MM.1S (cell line): ENCODE measurements at regions not wholly inside any gene's neighbourhood (a gene's known extent, or its start where the extent isn't known, plus 50 kb on each side); places are given as distances from the start of the nearest gene placed in this dataset.

Experiments used
- DNase-seq: peaks from one replicate; pipeline ENCODE4 v3.0.0-alpha.2; 2015
- H2AFZ ChIP-seq: fragments of 300-600 bp; sonication (generic); 2 replicates; pipeline ENCODE4 v1.6.0; 2016; ENCODE audit warnings: antibody characterized with exemption, low read length
- H3F3A ChIP-seq: fragments of 300-600 bp; sonication (generic); 2 replicates; pipeline ENCODE4 v1.6.1; 2016; ENCODE audit warnings: mild to moderate bottlenecking, antibody characterized with exemption, low read length, moderate library complexity, mixed read lengths; ENCODE audit not compliant: insufficient read depth
- H3K27ac ChIP-seq: fragments of 300-600 bp; sonication (generic); 2 replicates; pipeline ENCODE4 v1.5.1; 2016; ENCODE audit warnings: mild to moderate bottlenecking, low read length
- H3K27me3 ChIP-seq: fragments of 300-600 bp; sonication (generic); replicated peaks from 2 replicates; pipeline ENCODE4 v1.6.0; 2016; ENCODE audit warnings: low read length; ENCODE audit not compliant: insufficient read depth
- H3K36me3 ChIP-seq: fragments of 300-600 bp; sonication (generic); replicated peaks from 2 replicates; pipeline ENCODE4 v1.6.1; 2016; ENCODE audit warnings: mild to moderate bottlenecking, low read length, mixed read lengths; ENCODE audit not compliant: insufficient read depth
- H3K4me1 ChIP-seq: fragments of 300-600 bp; sonication (generic); 2 replicates; pipeline ENCODE4 v1.6.1; 2016; ENCODE audit warnings: low read length, mixed read lengths
- H3K4me2 ChIP-seq: fragments of 300-600 bp; sonication (generic); 2 replicates; pipeline ENCODE4 v1.6.0; 2016; ENCODE audit warnings: low read depth, low read length
- H3K4me3 ChIP-seq: fragments of 300-600 bp; sonication (generic); 2 replicates; pipeline ENCODE4 v1.5.1; 2016; ENCODE audit warnings: low read length, mixed read lengths
- H3K79me2 ChIP-seq: fragments of 300-600 bp; sonication (generic); 2 replicates; pipeline ENCODE4 v1.6.1; 2016; ENCODE audit warnings: mixed run types, low read length, mixed read lengths
- H3K9ac ChIP-seq: fragments of 300-600 bp; sonication (generic); 2 replicates; pipeline ENCODE4 v1.6.1; 2016; ENCODE audit warnings: low read length, mixed read lengths
- H3K9me2 ChIP-seq: fragments of 300-600 bp; sonication (generic); replicated peaks from 2 replicates; pipeline ENCODE4 v1.6.1; 2016; ENCODE audit warnings: mild to moderate bottlenecking, low read length, mixed read lengths; ENCODE audit not compliant: insufficient read depth
- H3K9me3 ChIP-seq: fragments of 300-600 bp; sonication (generic); replicated peaks from 2 replicates; pipeline ENCODE4 v1.6.1; 2016; ENCODE audit warnings: mild to moderate bottlenecking, low read length, mixed read lengths; ENCODE audit not compliant: insufficient read depth
- H4K20me1 ChIP-seq: fragments of 300-600 bp; sonication (generic); 2 replicates; pipeline ENCODE4 v1.6.1; 2016; ENCODE audit warnings: mild to moderate bottlenecking, low read length, moderate library complexity, mixed read lengths; ENCODE audit not compliant: insufficient read depth
- EZH2 ChIP-seq: fragments of 300-600 bp; sonication (generic); optimal IDR thresholded peaks from 2 replicates; pipeline ENCODE3; 2017; ENCODE audit warnings: low read depth, mild to moderate bottlenecking, antibody characterized with exemption, low read length, mixed read lengths
- EZH2phosphoT487 ChIP-seq: fragments of 300-600 bp; sonication (generic); IDR thresholded peaks from 2 replicates; pipeline ENCODE4 v1.6.1; 2018; ENCODE audit warnings: antibody characterized with exemption, low read length
- TF ChIP-seq, protein P1 (sequence below): fragments of 300-600 bp; sonication (generic); IDR thresholded peaks from 2 replicates; pipeline ENCODE4 v1.5.1; 2016; ENCODE audit warnings: antibody characterized with exemption, low read length, mixed read lengths

DNA sequence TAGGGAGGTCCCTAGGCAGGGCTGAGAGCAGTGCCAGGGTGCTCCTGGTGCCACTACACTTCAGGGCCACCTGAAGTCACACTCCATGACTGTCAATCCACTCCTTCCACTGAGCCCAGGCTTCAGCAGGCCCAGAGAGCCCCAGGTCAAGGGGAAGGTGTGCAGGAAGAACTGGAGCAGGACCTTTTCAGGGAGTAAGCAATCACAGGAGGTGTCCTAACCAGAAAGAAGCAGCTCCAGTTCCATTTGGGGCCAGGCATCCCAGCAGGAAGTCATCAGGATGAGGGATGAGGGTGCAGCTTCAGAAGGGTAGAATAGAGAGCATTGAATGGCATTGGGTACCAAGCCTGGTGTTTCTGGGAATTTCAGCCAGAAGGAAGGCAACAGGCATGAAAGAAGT, 556.5 kb downstream of the INSC start:
- TF ChIP-seq EZH2 (no peak), EZH2phosphoT487 (no peak)
- TF ChIP-seq, protein P1, sequence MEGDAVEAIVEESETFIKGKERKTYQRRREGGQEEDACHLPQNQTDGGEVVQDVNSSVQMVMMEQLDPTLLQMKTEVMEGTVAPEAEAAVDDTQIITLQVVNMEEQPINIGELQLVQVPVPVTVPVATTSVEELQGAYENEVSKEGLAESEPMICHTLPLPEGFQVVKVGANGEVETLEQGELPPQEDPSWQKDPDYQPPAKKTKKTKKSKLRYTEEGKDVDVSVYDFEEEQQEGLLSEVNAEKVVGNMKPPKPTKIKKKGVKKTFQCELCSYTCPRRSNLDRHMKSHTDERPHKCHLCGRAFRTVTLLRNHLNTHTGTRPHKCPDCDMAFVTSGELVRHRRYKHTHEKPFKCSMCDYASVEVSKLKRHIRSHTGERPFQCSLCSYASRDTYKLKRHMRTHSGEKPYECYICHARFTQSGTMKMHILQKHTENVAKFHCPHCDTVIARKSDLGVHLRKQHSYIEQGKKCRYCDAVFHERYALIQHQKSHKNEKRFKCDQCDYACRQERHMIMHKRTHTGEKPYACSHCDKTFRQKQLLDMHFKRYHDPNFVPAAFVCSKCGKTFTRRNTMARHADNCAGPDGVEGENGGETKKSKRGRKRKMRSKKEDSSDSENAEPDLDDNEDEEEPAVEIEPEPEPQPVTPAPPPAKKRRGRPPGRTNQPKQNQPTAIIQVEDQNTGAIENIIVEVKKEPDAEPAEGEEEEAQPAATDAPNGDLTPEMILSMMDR = no peak
- no peak for DNase-seq
- Histone ChIP-seq H3K9ac (no peak overlapping the region), H3K79me2 (no peaks in the 10 kb centered on the region), H4K20me1 (no peaks in the 10 kb centered on the region), H3K4me1 (no peaks in the 10 kb centered on the region), H3F3A (no peaks in the 10 kb centered on the region), H3K9me3 (no peaks in the 10 kb centered on the region), H3K4me3 (no peak overlapping the region), H3K27ac (no peak overlapping the region), H3K4me2 (no peak overlapping the region), H3K36me3 (no peaks in the 10 kb centered on the region), H2AFZ (no peak overlapping the region), H3K27me3 (no peaks in the 10 kb centered on the region), H3K9me2 (no peaks in the 10 kb centered on the region)

DNA sequence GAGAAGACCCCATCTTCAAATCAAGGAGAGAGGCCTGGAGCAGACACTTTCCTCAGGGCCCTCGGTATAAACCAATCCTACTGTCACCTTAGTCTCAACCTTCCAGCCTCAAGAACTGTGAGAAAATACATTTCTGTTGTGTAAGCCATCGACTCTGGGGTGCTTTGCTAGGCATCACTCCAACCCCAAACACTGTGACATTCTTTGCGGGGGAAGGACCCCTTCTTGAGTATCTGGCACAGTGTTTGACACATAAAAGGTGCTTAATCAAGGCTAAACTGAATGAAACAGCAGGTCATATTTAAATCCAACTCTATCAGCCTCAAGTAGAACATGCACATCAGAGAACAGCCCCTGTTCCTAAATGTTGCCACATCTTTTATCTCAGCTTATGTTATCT, 558.1 kb downstream of the INSC start:
- TF ChIP-seq, protein P1 = no peak
- TF ChIP-seq EZH2phosphoT487 (no peak), EZH2 (no peak)
- Histone ChIP-seq H3K9ac (no peak overlapping the region), H3K27me3 (no peaks in the 10 kb centered on the region), H3K36me3 (no peaks in the 10 kb centered on the region), H3K79me2 (no peaks in the 10 kb centered on the region), H3F3A (no peaks in the 10 kb centered on the region), H3K9me3 (no peaks in the 10 kb centered on the region), H3K4me2 (no peak overlapping the region), H2AFZ (no peak overlapping the region), H3K27ac (no peak overlapping the region), H3K4me3 (no peak overlapping the region), H3K4me1 (no peaks in the 10 kb centered on the region), H3K9me2 (no peaks in the 10 kb centered on the region), H4K20me1 (no peaks in the 10 kb centered on the region)
- DNase-seq = no peak

DNA sequence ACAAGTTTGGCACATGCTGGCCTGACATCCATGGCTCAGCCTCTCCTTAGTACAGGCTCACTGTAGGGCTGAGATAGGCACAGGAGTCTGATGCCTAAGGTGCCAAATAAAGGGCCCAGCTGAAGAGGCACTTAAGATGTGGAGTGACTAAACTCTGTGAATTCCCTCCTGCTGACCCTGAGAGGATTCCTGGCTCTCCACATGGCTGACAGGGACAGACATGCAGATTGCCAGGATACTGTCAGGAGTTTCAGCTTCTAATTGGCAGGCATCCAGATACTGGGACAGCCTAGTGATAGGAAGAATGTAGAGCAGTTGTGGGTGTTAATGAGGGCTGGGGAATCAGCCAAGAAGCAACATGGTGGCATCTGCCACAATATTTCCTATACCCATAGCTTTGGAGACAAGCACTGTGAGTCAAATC, 558.7 kb downstream of the INSC start:
- Histone ChIP-seq H3K9me2 (no peaks in the 10 kb centered on the region), H2AFZ (no peak overlapping the region), H3K4me3 (no peak overlapping the region), H4K20me1 (no peaks in the 10 kb centered on the region), H3K4me1 (no peaks in the 10 kb centered on the region), H3K27ac (no peak overlapping the region), H3K79me2 (no peaks in the 10 kb centered on the region), H3K9me3 (no peaks in the 10 kb centered on the region), H3K4me2 (no peak overlapping the region), H3K9ac (no peak overlapping the region), H3K27me3 (no peaks in the 10 kb centered on the region), H3F3A (no peaks in the 10 kb centered on the region), H3K36me3 (no peaks in the 10 kb centered on the region)
- TF ChIP-seq EZH2 (no peak), EZH2phosphoT487 (no peak)
- TF ChIP-seq, protein P1 = no peak
- DNase-seq = no peak
